HG03159 (cell line): ENCODE measurements at regions not wholly inside any gene's neighbourhood (a gene's known extent, or its start where the extent isn't known, plus 50 kb on each side); places are given as distances from the start of the nearest gene placed in this dataset.

Source experiments
- ATAC-seq: cut with Tn5 transposase; IDR thresholded peaks from one replicate; pipeline ENCODE4 v1.9.1; 2021; ENCODE audit warnings: mild to moderate bottlenecking, moderate library complexity; ENCODE audit not compliant: unreplicated experiment

- no peak for ATAC-seq
These were observed 155.4 kb downstream of the PRDM6 start for GRCh38 chr5:123244458-123244857.
